ENCODE measurements at regions not wholly inside any gene's neighbourhood (a gene's known extent, or its start where the extent isn't known, plus 50 kb on each side); places are given as distances from the start of the nearest gene placed in this dataset.
A peak's percentile ranks its signal among the peaks of the same experiment; 100 is the strongest.

DNA sequence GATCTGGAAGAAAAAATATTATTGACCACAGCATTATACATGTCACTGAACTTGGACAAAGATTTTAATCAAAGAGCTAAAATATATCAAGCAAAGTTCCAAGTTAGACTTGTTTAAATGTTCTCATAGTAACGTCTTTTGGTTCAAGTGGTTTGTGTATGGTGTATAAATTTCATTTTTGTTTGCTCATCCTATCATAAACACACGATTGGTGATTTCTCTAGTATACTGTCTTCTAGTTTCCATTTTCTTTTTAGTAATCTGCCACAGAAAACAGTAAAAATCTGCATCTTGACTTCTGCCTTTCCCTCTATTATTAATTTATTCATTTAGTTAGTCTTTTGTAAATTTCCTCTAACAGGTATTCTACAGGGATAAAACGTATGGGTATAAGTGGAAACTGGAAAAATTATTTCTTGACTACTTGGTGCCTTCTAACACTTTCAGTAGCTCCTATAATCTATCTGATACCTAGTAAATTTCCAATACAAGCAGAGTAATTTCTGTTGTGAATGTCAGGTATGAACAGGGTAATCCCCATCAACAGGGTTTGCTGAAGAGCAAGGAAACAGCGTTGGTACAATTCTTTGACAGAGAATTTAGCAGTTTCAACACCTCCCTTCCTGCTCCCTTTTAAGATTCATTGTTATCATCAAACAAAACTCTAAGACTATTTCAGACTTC is 268.0 kb downstream of the PTPRC start:
- no peak for FAIRE-seq

- no peak for FAIRE-seq
These were observed 268.5 kb downstream of the PTPRC start for GRCh38 chr1:198907423-198907746.

DNA sequence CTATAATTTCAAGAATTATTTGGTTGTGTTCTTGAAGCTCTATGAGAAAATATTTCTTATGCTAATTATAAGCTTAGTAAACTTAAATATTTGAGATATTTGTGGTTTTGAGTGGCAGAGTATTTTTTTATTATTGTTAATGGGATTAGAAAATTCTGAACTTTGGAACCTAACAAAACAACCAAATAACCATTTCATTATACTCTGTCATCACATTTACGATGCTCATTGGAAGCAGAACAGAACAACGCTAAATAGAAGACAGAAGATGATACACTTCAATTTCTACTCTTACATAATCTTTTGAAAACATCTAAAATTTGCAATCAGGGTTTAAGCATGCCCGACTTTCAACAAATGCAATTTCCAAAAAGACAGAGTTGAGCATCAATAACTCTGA is 270.2 kb downstream of the PTPRC start:
- FAIRE-seq = no peak

- FAIRE-seq = no peak
These were observed 271.1 kb downstream of the PTPRC start for GRCh38 chr1:198909973-198910372.

DNA sequence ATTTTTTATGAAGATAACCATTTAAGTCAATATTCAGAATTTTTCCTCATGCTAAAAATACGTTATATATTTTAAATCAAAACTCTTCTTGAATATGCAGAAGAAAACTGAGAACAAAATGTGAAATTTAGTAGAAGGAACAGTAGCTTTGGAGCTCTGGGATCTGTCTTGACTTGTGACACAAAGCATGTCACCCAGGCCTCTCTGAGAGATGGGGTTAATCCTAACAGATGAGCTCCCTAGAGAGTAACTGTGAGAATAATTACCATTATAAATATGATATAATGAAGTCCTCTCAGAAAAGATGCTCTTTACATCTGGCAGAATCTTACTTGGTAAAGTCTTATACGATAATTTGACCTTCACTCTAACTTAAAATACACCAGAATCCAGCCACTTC is 272.0 kb downstream of the PTPRC start:
- FAIRE-seq = no peak

- no peak for FAIRE-seq
These were observed 273.2 kb downstream of the PTPRC start for GRCh38 chr1:198912046-198912445.

DNA sequence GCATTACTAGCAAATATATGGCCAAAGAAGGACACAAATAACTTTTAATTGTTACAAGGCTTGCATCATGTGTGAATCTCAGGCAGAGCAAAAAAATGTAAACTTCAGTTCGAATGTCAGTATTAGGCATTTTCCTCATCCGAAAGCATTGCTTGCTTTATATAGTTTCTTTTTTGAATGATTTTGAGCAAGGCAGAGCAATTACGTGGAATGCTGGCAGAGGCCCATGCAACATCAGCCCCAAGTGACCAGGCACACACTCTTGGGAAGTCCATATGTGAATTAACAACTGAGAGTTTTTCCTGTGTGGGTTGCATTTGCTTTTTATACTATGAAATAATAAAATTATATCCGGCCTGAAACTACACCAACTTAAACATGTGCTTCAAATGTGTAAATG is 274.8 kb downstream of the PTPRC start:
- FAIRE-seq = no peak

GRCh38 chr1:198915327-198916231 is 276.7 kb downstream of the PTPRC start:
- FAIRE-seq = no peak

DNA sequence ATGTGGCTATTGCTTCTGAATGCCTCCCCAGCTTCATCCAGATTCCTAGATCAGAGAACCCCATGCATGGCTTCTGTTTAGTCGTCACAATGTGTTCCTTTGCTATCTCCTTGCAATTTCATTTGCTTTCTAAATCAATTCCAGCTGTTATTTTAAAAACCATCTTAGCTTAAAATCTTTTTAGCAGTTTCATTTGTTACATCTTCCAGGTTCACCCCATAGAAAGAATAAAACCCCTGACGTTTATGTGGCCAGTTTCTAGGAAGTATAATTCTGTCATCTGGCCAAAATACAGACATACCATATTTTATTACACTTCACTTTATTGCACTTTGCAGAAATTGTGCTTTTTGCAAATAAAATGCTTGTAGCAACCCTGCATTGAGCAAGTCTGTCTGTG is 278.4 kb downstream of the PTPRC start:
- FAIRE-seq = no peak

DNA sequence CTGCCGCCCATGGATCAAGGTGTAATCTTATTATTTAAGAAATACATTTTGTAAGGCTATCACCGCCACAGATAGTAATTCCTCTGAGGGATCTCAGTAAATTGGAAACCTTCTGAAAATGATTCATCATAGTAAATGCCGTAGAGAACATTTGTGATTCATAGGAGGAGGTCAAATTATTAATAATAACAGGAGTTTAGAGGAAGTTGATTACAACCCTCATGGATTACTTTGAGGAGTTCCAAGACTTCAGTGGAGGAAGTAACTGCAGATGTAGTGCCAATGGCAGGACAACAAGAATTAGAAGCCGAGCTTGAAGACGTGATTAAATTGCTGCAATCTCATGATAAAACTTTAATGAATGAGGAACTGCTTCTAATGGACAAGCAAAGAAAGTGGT is 280.1 kb downstream of the PTPRC start:
- FAIRE-seq = no peak

DNA sequence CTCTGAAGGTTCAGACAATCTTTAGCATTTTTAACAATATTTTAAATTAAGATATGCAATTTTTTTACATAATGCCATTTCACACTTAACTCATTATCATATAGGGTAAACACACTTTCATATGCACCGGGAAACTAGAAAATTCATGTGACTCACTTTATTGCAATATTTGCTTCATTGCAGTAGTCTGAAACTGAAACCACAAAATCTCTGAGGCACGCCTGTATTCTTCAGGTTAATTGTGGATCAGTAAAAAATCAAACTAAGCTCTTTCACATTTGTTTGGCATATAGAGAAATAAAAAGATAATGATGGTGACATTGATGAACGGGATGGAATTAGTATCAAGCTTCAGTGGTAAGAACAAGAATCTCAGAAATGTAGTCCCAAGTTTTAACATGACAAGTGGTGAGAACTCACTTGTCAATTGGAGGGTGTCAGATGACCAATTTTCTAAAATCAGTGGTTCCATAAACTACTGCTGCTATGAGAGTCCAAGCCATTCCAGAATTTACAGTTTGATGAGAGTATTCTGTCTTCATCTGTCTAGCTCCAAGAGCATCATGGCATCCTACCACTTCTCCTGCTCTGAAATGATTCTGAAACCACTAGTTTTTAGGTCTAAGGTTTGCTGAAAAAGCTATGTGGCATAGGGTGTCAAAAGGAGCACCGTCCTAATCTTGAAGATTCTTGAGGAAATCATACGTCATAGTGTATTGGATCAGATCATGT is 281.0 kb downstream of the PTPRC start:
- FAIRE-seq = no peak

DNA sequence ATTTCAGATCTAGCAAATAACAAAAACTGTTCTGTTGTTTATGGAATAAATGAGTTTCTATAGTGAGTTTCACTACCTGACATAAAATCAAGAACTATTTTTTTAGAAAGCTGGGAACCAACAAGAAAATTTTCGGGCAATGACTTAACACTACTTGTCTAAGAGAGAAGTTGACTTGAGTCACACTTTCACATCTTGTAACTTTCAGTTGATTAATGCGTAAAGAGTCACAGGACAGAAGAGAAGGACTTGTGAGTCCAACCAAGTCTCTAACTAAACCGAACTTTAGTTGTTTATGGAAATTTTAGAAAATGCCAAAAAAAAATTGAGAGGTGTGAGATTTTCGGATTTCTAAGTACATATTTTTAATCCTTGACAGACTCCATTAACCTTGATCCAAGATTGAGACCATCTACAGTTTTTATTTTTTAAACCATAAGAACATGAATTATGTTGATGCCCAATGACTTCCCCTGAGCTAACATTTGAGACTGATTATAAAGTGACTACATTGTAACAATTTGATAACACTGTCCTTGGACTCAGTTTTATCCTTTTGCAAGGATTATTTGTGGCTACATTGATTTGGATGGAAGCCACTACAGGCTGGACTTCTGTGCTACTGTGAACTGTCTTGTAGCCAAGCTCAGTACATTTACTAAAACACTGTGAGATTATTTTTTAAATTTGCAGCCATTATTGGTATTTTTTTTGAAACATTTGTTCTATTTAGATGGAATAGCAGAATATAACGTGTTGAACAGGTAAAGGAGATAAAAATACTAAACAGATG is 284.0 kb downstream of the PTPRC start:
- FAIRE-seq = peak; percentile 36

- FAIRE-seq = no peak
These were observed 285.2 kb downstream of the PTPRC start for GRCh38 chr1:198923993-198924392.

DNA sequence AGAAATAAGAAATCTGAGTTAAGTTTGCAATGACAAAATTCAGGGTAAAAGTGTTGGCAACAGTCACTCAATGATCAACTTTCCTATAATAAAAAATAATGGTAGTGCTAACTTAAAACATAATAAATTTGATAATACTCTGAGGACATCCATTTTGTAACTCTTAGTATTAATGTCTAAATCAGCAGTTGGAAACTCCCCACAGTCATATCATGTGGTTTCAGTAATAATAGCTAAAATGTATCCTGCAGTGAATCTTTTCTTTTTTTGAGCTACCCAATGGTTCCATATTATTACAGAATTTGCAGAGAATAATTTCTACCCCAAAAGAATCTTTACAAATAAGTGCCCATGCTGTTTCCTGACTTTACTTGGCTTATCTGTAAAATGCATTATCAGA is 286.7 kb downstream of the PTPRC start:
- FAIRE-seq = no peak

- no peak for FAIRE-seq
These were observed 288.3 kb downstream of the PTPRC start for GRCh38 chr1:198927129-198927528.

- no peak for FAIRE-seq
These were observed 290.3 kb downstream of the PTPRC start for GRCh38 chr1:198929111-198929604.

DNA sequence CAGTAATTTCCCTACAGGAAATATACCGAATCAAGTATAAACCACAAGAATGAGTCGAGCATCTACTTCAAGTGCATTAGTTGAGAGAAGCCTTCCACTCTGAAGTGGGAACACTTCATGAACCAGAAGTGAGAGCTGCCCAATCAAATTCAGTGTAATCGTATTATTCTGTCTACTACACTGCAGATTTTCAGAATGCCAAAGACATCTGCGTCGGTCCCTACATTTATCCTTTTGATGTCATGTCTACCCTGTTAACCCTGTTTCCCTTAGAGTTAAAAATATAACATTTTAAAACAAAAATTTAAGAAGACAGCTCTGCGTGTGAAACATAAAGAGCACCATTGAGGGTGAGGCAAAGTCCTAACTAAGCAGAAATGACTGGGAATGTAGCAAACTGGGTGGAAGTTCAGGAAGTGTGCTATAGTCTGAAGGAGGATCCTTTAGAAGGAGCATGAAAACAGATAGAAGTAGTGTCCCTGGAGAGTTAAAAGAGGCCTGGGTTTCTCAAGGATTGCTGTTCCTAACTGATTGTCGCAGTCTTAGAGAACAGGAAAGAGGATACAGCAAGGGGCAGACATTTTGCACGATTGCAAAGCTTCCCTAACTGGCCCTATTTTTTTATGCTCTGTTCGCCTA is 291.2 kb downstream of the PTPRC start:
- no peak for FAIRE-seq

- FAIRE-seq = no peak
These were observed 293.6 kb downstream of the PTPRC start for GRCh38 chr1:198932351-198932991.

DNA sequence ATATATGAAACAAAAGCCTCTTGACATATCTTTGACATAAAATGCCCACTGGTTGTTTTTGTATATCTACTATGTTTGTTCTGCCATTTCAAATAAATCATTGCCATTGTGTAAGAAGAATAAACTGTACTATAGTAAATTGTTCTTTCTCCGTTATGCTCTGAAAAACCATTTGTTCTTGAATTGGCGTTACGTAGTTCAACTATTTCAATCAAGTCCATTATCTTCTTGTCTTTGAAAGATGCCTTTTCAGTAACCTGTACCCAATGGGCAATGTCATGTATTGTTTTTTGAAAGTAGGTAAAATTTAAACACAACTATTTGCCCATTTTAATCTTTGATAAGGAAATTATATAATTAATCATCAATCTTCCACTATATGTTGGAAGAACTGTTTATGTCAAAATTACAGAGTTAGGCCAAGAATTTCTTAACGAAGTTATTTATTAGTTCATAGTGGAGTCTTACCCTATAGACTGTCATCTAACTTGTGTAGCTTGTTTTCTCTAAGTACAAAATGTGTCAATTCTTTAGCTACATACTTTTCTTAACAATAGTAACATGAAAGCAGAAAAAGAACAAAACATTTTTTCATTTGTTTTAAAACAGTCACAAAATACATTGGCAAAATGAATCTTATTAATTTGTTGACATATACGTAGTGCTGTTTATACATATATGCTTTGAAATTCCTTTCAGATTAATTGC is 294.8 kb downstream of the PTPRC start:
- FAIRE-seq = peak; percentile 45

- FAIRE-seq = no peak
These were observed 295.6 kb downstream of the PTPRC start for GRCh38 chr1:198934426-198934825.

GRCh38 chr1:198934901-198935305 is 296.1 kb downstream of the PTPRC start:
- FAIRE-seq = no peak

All from colon (tissue), 2 donors.